Left kidney (tissue), 1 donor: ENCODE measurements at regions not wholly inside any gene's neighbourhood (a gene's known extent, or its start where the extent isn't known, plus 50 kb on each side); places are given as distances from the start of the nearest gene placed in this dataset.

ENCODE experiments used
- DNase-seq: peaks from one replicate; pipeline ENCODE4 v3.0.0-alpha.2; 2013

DNA sequence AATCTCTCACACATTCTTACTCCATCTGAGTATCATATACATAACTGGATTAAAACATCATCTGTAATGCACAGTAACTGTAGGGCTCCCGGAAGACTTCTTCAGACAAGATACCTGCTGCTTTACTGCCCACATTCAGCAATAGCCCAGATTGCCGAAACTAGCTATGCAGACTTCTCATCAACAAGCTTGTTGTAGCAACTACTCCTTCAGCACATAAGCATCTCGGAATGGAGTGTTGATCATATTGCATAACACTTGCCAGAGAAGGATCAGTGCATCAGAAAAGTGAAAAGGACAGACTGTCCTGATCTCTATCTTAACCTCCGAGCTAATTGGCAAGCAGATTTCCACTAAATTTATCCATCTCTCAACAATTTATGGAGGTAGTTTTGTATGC is 354.6 kb upstream of the C1orf87 start:
- no peak for DNase-seq

DNA sequence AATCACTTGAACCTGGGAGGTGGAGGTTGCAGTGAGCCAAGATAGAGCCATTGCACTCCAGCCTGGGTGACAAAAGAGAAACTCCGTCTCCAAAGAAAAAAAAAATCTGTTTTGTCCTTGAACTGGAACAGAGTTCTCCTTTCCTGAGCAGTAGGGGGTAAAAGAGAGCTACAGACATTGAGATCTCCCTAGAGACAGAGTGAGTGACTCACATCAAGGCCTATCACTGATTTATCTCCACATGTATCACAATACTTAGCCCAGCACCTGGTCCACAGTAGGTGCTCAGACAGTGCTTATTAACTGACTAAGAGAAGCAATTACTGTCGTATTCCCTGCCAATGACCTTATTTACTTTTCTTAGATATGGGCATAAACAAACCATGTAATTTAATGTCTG is 354.1 kb upstream of the C1orf87 start:
- DNase-seq: no peak

DNA sequence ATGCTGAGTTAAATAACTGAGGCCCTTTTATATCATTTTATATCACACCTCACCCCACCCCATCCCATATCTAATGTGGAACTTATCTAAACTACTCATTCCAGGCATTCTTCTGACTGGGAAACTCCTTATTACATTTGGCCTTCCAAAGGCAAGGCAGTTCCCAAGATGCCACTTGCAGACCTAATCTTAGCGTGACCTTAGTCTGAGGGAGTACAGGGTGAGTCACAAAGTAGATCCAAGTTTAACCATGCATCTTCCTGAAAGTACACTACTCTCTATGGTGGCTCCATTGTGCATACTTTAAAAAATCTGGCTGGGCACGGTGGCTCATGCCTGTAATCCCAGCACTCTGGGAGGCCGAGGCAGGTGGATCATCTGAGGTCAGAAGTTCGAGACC is 353.6 kb upstream of the C1orf87 start:
- no peak for DNase-seq

DNA sequence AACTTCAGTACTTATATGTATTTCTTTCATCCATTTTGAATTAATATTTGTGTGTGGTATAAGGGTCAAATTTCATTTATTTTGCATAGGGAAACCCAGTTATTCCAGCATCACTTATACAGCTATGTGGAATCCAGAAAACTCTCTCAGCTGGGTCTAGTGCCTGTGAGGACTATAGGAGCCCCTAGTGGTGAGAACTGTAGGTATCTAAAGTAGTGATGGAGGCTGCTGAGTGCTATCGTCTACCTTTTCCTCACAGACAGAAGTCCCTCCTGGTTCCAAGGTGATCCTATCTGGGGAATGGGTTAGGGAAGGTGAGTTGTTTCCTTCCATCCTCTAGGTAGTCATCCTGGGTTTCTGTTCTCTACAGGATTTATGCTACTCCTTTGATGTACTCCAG is 352.0 kb upstream of the C1orf87 start:
- no peak for DNase-seq

DNA sequence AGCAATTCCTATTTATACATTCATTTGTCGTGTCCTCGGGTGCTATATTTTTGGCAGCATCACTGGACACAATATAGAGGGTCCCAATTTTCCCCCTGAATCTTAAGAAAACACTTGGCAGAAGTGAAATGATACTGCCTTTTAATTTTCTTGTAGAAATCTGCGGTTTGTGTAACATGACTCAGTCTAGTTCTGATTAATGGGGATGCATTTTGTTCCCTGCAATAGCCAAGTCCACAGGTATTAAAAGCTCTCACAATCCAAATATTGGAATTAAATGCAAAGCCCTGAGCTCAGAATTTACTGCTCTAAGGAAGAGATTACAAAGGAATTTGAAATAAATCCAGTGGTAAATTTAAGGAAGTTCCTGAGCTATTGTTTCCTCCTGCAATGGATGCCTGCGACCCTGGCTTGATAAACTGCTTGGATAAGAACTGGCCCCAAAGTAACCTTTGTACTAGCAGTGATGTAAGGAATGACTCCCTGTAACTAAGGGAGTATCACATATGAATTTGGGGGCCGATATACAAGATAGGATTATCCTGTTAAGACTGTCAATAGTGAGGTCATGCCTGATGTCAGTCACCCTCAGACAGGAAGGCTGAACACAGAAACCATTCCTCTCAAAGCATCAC is 349.7 kb upstream of the C1orf87 start:
- no peak for DNase-seq

DNA sequence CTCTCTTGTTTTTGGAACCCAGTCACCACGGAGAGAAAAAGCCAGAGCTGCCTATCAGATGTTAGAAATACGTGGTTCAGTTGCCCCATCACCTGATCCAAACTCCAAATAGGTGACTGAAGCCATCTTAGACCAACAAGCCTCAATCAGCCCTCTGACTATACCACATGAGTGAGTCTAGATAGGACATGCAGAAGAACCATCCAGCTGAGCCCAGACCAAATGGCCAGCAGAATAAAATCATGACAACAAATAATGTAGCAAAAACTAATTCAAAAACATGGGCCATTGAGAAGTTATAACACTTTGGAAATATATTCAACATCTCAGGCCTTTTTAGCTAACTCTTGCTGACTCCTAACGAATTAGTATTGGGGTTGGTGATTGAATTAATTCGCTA is 348.4 kb upstream of the C1orf87 start:
- no peak for DNase-seq

DNA sequence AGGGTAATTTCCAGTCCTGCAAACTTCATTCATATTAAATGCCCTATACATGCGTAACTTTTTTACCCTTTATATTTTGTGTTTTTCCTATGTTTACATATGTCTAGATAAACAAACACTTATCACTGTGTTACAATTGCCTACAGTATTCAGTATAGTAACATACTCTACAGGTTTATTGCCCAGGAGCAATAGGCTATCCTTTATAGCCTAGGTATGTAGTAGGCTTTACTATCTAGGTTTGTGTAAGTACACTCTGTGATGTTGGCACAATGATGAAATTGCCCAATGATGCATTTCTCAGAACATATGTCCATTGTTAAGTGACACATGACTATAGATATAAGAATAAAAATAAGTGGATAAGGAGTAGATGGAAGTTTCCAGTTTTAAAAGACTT is 345.5 kb upstream of the C1orf87 start:
- no peak for DNase-seq

- DNase-seq: no peak
Measured at GRCh38 chr1:60415696-60416095, 342.1 kb upstream of the C1orf87 start.

GRCh38 chr1:60413091-60413490 is 339.5 kb upstream of the C1orf87 start:
- no peak for DNase-seq

DNA sequence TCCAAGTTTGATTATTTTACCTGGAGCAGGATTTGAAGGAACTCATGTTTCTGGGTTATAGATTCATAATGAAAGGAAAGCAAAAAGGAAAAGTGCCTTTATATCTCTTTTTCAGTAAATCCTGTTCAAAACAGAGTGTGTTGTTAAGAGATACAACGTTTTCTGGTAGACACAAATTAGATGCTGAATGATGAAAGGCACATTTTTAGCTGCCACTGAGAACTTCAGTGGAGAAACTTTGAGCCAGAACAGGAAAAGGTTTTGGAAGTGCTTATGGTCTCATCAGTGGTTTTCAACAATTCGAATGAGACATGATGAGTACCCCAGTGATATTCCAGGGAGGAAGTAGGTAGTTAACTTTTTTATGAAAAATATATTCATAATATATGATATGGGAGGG is 338.0 kb upstream of the C1orf87 start:
- DNase-seq: no peak

- no peak for DNase-seq
Measured at GRCh38 chr1:60402816-60403215, 329.2 kb upstream of the C1orf87 start.

DNA sequence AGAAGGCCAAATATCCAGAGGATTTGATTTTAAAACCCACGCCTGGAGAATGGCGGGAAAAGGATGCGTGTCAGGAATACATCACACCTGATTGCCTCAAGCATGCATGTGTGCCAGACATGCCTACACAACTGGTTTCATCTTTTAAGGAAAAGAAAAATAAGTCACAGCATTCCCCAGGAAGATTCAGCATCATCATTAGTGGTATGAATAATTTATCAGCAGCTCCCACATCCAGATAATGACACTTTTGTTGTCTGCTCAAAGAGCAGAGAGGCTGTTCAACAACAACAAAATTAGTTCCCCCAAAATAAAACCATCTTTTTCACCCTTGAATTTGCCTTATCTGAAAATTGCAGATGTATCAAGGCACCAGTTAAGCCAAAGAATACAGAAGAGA is 328.6 kb upstream of the C1orf87 start:
- no peak for DNase-seq

DNA sequence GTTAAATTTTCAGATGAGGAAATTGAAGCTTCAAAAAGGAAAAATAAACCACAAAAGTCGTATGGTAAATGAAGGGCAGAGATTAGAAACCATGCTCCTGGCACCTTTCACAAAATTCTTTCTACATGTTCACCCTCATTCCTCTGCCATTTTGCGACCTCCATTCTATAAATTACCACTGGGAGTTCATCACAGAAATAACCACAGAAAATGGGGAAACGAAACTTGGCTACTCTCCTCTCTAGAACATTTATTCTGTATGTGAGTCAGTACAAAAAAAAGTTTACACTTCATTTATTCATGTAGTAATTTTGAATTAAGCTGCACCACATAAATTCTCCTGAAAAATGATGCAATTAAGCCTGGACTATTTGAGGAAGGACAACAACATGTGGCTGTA is 320.9 kb upstream of the C1orf87 start:
- no peak for DNase-seq

- no peak for DNase-seq
Measured at GRCh38 chr1:60390593-60391282, 317.2 kb upstream of the C1orf87 start.

- no peak for DNase-seq
Measured at GRCh38 chr1:60388092-60388987, 314.8 kb upstream of the C1orf87 start.

DNA sequence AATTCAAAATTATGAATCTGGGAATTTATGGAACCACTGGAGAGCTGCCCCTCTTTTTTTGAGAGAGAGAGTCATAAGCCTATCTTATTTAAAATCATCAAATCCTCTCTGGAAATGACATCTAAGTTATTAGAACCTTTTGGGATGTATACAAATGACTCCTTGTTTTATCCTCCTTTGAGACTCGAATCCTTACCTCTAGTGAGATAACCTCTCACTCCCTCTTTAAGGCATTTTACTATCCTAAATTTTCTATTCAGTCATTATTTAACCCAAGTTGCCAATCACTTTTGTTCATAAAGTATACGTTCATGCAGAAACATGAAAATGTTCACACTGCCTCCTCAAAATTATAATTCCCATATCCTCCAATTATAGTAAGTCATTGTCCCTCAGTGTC is 313.6 kb upstream of the C1orf87 start:
- DNase-seq: no peak

DNA sequence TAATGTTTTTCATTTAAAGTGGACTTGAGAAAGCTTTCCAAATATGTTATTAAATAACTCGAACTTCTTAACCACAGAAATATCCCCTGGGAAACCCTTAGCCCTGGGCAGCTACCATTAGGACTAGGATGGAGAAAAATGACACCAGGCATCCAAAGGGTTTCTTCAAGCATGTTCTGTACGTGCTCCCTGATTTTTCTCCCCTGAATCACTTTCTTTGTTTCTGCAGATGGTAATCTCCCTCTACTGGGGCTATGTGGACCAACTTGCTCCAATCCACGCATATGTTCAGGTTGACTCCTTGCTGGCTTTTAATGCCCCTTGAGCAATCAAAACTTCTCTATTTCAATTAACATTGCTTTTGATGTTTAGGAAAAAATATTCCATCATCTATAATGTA is 312.7 kb upstream of the C1orf87 start:
- DNase-seq: no peak

DNA sequence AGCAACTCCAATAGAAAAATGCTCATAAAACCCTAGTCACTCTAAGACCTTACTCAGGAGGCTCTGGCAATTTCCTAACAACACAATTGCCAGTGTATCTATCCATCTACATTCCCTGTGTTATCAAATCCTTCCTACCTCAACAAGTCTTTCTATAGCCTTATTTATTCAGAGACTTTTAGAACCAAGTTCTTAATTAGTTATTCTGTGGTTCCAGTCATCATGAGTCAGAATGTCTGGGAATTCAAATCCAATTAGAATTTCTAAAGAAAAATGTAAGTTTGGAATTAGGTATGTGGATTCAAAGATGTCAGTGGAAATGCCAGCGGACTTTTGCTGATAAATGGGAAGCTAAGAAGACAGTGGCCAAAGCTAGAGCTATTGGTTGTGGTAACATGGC is 302.6 kb upstream of the C1orf87 start:
- no peak for DNase-seq

DNA sequence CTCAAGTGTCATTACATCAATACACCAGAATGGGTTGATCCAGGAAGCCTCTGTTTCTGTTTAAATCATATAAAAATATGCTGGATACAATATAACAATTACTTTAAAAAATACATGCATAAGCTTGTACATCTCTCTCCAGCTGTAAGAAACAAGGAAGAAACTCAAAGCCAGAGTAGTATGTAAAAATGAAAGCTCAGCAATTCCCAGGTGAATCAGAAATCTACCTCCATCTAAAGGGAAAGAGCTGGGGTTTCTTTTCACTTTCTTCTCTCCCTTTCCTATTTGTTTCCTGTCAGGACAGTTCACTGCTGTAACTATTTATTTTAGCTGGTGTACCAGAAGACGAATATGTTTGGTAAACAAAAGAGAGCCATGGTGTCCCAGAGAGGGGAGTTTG is 301.0 kb upstream of the C1orf87 start:
- DNase-seq: no peak

DNA sequence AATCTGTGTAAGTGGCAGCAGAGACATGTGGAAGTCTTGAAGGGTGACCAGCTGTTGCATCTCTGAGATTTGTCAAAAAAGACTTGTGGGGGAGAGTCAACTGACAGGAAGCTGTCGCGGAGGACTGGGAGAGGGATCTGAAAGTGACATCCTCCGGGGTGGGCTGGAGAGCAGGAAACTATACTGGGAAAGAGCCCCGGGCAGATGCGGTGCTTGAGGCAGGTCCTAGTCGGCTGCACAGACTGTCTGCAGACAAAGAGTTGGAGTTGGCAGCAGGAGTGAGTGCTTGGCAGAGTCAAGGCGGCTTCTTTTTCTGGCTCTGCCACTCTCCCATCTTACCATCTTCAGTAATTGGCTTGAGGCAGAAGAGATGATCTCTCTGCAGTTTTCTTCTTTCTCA is 294.0 kb upstream of the C1orf87 start:
- no peak for DNase-seq

DNA sequence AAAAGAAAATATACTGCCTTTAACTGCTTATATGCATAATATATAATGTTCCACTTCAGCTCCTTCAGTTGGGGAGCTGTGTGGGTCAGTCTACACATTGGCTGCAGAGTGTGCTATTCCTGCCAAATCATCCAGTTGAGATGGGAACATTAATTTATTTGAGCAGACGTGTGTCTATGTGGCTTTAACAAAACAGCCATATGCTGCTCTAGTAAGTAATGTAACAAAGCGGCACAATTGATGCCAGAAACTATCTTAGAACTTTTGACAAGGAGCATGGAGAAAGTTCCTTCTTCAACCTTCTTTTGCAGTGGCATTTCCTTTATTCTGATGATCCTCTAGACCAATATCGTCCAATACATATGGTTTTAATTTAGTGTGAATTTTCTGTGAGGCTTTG is 285.9 kb upstream of the C1orf87 start:
- no peak for DNase-seq

DNA sequence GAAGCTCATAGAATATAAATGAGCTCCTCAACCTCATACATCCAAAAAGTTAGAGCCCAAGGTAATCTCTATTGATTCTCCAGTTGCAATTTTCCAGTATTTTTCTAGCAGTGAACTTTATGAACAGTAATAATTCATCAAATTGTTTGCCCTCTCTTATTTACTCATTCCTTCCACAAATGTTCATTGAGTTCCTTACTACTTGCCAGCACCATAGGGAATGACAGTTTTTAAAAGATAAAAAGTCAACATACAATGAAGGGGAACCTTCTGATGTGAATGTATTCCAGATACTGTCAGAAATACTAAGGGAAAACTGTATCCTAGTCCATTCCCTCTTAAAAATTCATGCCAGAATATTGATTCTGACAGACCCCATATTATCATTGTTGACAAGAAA is 277.0 kb upstream of the C1orf87 start:
- no peak for DNase-seq

DNA sequence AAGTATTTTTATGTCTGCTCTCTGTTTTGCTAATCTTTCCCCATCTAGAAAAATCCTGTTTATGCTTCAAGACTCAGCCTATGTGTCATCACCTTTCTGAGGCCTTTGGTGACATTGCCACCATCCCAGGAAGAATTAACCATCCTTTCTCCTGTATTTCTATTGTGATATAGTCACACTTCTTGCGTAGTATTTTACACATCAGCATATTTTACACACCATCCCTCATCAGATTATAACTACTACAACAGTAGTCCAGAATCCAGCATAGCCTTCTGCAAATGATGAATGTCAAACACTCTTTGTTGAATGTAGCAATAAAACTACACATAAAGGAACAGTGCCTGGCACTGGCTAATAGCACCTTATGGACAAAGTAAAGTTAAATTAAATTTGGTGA is 275.3 kb upstream of the C1orf87 start:
- DNase-seq: no peak
